Omental fat pad (tissue), 3 donors: ENCODE measurements at regions not wholly inside any gene's neighbourhood (a gene's known extent, or its start where the extent isn't known, plus 50 kb on each side); places are given as distances from the start of the nearest gene placed in this dataset.
"Not testable (repeated sequence)": the region's sequence is repeated elsewhere in the genome, so short reads cannot be mapped to it uniquely, and the experiment has no call there.

Experiments
- ATAC-seq: fragments of 150-250 bp; one replicate; pipeline ENCODE4 v1.9.1; 2016; ENCODE audit warnings: mild to moderate bottlenecking, moderate library complexity; ENCODE audit not compliant: low FRiP score
- DNase-seq: peaks from one replicate; pipeline ENCODE4 v3.0.0-alpha.2; 2019; ENCODE audit warnings: low spot score
- TF ChIP-seq, protein P1 (sequence below), 3 donors: fragments of 450-650 bp; IDR thresholded peaks; one replicate each; pipeline ENCODE4 v1.5.1; 2016 to 2017; ENCODE audit warnings: antibody characterized with exemption in 3 of 3, mild to moderate bottlenecking in 3 of 3, moderate library complexity in 2 of 3

- TF ChIP-seq, protein P1, sequence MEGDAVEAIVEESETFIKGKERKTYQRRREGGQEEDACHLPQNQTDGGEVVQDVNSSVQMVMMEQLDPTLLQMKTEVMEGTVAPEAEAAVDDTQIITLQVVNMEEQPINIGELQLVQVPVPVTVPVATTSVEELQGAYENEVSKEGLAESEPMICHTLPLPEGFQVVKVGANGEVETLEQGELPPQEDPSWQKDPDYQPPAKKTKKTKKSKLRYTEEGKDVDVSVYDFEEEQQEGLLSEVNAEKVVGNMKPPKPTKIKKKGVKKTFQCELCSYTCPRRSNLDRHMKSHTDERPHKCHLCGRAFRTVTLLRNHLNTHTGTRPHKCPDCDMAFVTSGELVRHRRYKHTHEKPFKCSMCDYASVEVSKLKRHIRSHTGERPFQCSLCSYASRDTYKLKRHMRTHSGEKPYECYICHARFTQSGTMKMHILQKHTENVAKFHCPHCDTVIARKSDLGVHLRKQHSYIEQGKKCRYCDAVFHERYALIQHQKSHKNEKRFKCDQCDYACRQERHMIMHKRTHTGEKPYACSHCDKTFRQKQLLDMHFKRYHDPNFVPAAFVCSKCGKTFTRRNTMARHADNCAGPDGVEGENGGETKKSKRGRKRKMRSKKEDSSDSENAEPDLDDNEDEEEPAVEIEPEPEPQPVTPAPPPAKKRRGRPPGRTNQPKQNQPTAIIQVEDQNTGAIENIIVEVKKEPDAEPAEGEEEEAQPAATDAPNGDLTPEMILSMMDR (IDR thresholded peaks at IDR 0.05), result no peak
- DNase-seq (no peak), ATAC-seq (no peak)
These were observed 313.2 kb upstream of the KAZN start for GRCh38 chr1:14285238-14285637.

DNA sequence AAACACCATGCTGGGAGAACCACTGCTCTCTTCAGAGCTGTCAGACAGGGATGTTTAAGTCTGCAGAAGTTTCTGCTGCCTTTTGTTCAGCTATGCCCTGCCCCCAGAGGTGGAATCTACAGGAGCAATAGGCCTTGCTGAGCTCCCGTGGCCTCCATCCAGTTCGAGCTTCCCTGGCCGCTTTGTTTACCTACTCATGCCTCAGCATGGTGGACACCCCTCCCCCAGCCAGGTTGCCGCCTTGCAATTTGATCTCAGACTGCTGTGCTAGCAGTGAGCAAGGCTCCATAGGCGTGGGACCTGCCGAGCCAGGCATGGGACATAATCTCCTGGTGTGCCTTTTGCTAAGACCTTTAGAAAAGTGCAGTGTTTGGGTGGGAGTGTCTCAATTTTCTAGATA is 307.3 kb upstream of the KAZN start:
- DNase-seq, ATAC-seq: not testable (repeated sequence)

- ATAC-seq (no peak), DNase-seq (no peak)
- TF ChIP-seq, protein P1 (IDR thresholded peaks at IDR 0.05), result no peak
These were observed 306.0 kb upstream of the KAZN start for GRCh38 chr1:14292520-14292919.

GRCh38 chr1:14294006-14294405 is 304.5 kb upstream of the KAZN start:
- TF ChIP-seq, protein P1 (IDR thresholded peaks at IDR 0.05), result no peak
- DNase-seq, result no peak
- no peak for ATAC-seq

- TF ChIP-seq, protein P1 (IDR thresholded peaks at IDR 0.05), result no peak
- no peak for DNase-seq
- no peak for ATAC-seq
These were observed 303.5 kb upstream of the KAZN start for GRCh38 chr1:14294860-14295536.

- DNase-seq (no peak), ATAC-seq (no peak)
- TF ChIP-seq, protein P1 (IDR thresholded peaks at IDR 0.05), result no peak
These were observed 301.7 kb upstream of the KAZN start for GRCh38 chr1:14296795-14297194.

GRCh38 chr1:14297356-14297755 is 301.1 kb upstream of the KAZN start:
- TF ChIP-seq, protein P1 (IDR thresholded peaks at IDR 0.05), result no peak

More at GRCh38 chr1:14297356-14297755, 301.1 kb upstream of the KAZN start:
- no peak for ATAC-seq
- DNase-seq, result no peak
